ENCODE measurements at regions not wholly inside any gene's neighbourhood (a gene's known extent, or its start where the extent isn't known, plus 50 kb on each side); places are given as distances from the start of the nearest gene placed in this dataset.

DNA sequence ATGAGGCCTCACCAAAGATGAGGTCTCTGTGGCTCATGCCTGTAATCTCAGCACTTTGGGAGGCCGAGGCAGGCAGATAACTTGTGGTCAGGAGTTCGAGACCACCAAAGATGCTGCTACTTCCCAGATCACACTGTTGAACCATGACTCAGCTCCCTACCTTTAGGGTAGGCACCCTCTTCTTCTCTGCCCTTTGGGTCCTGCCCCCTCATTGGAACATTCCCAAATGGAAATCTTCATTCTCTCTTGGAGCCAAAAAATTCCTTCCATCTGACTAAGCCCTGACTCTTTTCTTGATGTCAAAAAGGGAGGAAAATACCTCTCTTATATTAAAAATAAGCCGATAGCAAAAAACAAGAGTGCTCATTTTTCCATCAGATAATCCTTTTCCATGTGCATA lies 183.5 kb downstream of the PAX3 start:
- TF ChIP-seq, protein P1, sequence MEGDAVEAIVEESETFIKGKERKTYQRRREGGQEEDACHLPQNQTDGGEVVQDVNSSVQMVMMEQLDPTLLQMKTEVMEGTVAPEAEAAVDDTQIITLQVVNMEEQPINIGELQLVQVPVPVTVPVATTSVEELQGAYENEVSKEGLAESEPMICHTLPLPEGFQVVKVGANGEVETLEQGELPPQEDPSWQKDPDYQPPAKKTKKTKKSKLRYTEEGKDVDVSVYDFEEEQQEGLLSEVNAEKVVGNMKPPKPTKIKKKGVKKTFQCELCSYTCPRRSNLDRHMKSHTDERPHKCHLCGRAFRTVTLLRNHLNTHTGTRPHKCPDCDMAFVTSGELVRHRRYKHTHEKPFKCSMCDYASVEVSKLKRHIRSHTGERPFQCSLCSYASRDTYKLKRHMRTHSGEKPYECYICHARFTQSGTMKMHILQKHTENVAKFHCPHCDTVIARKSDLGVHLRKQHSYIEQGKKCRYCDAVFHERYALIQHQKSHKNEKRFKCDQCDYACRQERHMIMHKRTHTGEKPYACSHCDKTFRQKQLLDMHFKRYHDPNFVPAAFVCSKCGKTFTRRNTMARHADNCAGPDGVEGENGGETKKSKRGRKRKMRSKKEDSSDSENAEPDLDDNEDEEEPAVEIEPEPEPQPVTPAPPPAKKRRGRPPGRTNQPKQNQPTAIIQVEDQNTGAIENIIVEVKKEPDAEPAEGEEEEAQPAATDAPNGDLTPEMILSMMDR (conservative IDR thresholded peaks at IDR 0.05) = no peak
- no peak for TF ChIP-seq EZH2 (IDR thresholded peaks at IDR 0.05; ENCODE audit: low read depth)

Data from PC-9 (cell line).